WTC11 (cell line): ENCODE measurements at regions not wholly inside any gene's neighbourhood (a gene's known extent, or its start where the extent isn't known, plus 50 kb on each side); places are given as distances from the start of the nearest gene placed in this dataset.
A peak's percentile ranks its signal among the peaks of the same experiment; 100 is the strongest.

ENCODE experiments used
- ATAC-seq: fragments of 200-7000 bp; cut with Tn5 transposase; 2 replicates; pipeline ENCODE4 v1.10.0; 2021; ENCODE audit warnings: mild to moderate bottlenecking, moderate library complexity
- CTCF ChIA-PET: fragments of 300-600 bp; sonication (Branson Sonifier 250); formaldehyde crosslinking; loops from one replicate; lab custom pipeline; 2021; ENCODE audit warnings: antibody characterized with exemption; lab: Charles Lee
- POLR2A ChIA-PET: fragments of 350-600 bp; sonication (Branson Sonifier 250); formaldehyde crosslinking; loops from one replicate; lab custom pipeline; 2021; ENCODE audit warnings: antibody characterized with exemption; lab: Charles Lee
- DNase-seq: peaks from one replicate; pipeline ENCODE4 v3.0.0; 2021; ENCODE audit warnings: low spot score
- H3K27ac Mint-ChIP-seq: 2 replicates; pipeline ENCODE4 v1.8.0; 2021; ENCODE audit warnings: mixed read lengths
- H3K27me3 Mint-ChIP-seq: 2 replicates; pipeline ENCODE4 v1.8.0; 2021; ENCODE audit warnings: low read depth, mild to moderate bottlenecking, moderate library complexity, mixed read lengths
- H3K36me3 Mint-ChIP-seq: 2 replicates; pipeline ENCODE4 v1.8.0; 2021; ENCODE audit warnings: mixed read lengths
- H3K4me1 Mint-ChIP-seq: 2 replicates; pipeline ENCODE4 v1.8.0; 2022; ENCODE audit warnings: mixed read lengths
- H3K4me3 Mint-ChIP-seq: 2 replicates; pipeline ENCODE4 v1.8.0; 2021; ENCODE audit warnings: mild to moderate bottlenecking, moderate library complexity, mixed read lengths
- H3K9me3 Mint-ChIP-seq: 2 replicates; pipeline ENCODE4 v1.8.0; 2021; ENCODE audit warnings: mixed read lengths
- AFF4 ChIP-seq: sonication (generic); formaldehyde crosslinking; IDR thresholded peaks from 2 replicates; pipeline ENCODE4 v1.8.1; 2023; ENCODE audit warnings: mild to moderate bottlenecking, missing genetic modification reagents, borderline replicate concordance
- ATF2 ChIP-seq: sonication (generic); formaldehyde crosslinking; IDR thresholded peaks from 2 replicates; pipeline ENCODE4 v1.8.1; 2022; ENCODE audit warnings: low read depth, missing genetic modification reagents, borderline replicate concordance
- ATF6 ChIP-seq: sonication (generic); formaldehyde crosslinking; IDR thresholded peaks from 2 replicates; pipeline ENCODE4 v1.8.1; 2023; ENCODE audit warnings: mild to moderate bottlenecking, missing genetic modification reagents
- CBFB ChIP-seq: sonication (generic); formaldehyde crosslinking; IDR thresholded peaks from 2 replicates; pipeline ENCODE4 v1.8.1; 2022; ENCODE audit warnings: mild to moderate bottlenecking, low read depth, missing genetic modification reagents
- CREB1 ChIP-seq: sonication (generic); formaldehyde crosslinking; IDR thresholded peaks from 2 replicates; pipeline ENCODE4 v1.8.0; 2023; ENCODE audit warnings: mild to moderate bottlenecking, missing genetic modification reagents
- E2F5 ChIP-seq: sonication (generic); formaldehyde crosslinking; IDR thresholded peaks from 2 replicates; pipeline ENCODE4 v1.8.1; 2022; ENCODE audit warnings: mild to moderate bottlenecking, moderate library complexity, missing genetic modification reagents
- FOXJ3 ChIP-seq: sonication (generic); formaldehyde crosslinking; IDR thresholded peaks from 2 replicates; pipeline ENCODE4 v1.9.0; 2021; ENCODE audit warnings: missing genetic modification reagents, mild to moderate bottlenecking, borderline replicate concordance
- FOXP4 ChIP-seq: sonication (generic); formaldehyde crosslinking; IDR thresholded peaks from 2 replicates; pipeline ENCODE4 v1.8.0; 2022; ENCODE audit warnings: mild to moderate bottlenecking, missing genetic modification reagents
- NR2C2 ChIP-seq: sonication (generic); formaldehyde crosslinking; IDR thresholded peaks from 2 replicates; pipeline ENCODE4 v1.8.0; 2022; ENCODE audit warnings: mild to moderate bottlenecking, missing genetic modification reagents
- PRDM15 ChIP-seq: sonication (generic); formaldehyde crosslinking; IDR thresholded peaks from 2 replicates; pipeline ENCODE4 v1.8.0; 2022; ENCODE audit warnings: missing genetic modification reagents
- ZNF219 ChIP-seq: sonication (generic); formaldehyde crosslinking; IDR thresholded peaks from 2 replicates; pipeline ENCODE4 v1.8.0; 2023; ENCODE audit warnings: missing genetic modification reagents, mild to moderate bottlenecking, borderline replicate concordance
- ZNF232 ChIP-seq: sonication (generic); formaldehyde crosslinking; IDR thresholded peaks from 2 replicates; pipeline ENCODE4 v1.8.0; 2022; ENCODE audit warnings: mild to moderate bottlenecking, missing genetic modification reagents

- no peaks in the 10 kb centered on the region; the same call in 1 of the 2 replicates for H3K27me3 Mint-ChIP-seq
- H3K9me3 Mint-ChIP-seq = peaks cover 5% of the 10 kb centered on the region; the same call in 1 of the 2 replicates
- H3K4me3 Mint-ChIP-seq = no peak overlapping the region
- POLR2A ChIA-PET = no interaction called here
- H3K27ac Mint-ChIP-seq = no peak overlapping the region
- H3K4me1 Mint-ChIP-seq = peaks cover 11% of the 10 kb centered on the region
- H3K36me3 Mint-ChIP-seq = no peaks in the 10 kb centered on the region
- DNase-seq (no peak), ATAC-seq (peak; percentile 75)
- CTCF ChIA-PET = interaction anchor here (0.9 kb wide), 1 partner anchor 8 kb away, joined by 3 read pairs; no protein-coding TSS in a partner anchor
- TF ChIP-seq FOXJ3 (CRISPR knock-in tag) (no peak), ZNF219 (CRISPR knock-in tag) (no peak), E2F5 (CRISPR knock-in tag) (no peak), PRDM15 (CRISPR knock-in tag) (no peak), CREB1 (CRISPR knock-in tag) (no peak), CBFB (CRISPR knock-in tag) (no peak), ATF6 (no peak), ZNF232 (CRISPR knock-in tag) (no peak)
Measured at GRCh38 chr1:58338081-58338480, 208.4 kb downstream of the OMA1 start.

GRCh38 chr1:58333511-58333910 is 213.0 kb downstream of the OMA1 start:
- H3K36me3 Mint-ChIP-seq = no peaks in the 10 kb centered on the region
- no peak overlapping the region for H3K4me3 Mint-ChIP-seq
- no peak for DNase-seq
- no peak overlapping the region for H3K27ac Mint-ChIP-seq
- no peak for TF ChIP-seq NR2C2 (CRISPR knock-in tag)
- TF ChIP-seq AFF4 (CRISPR knock-in tag) = no peak
- TF ChIP-seq FOXP4 = no peak
- TF ChIP-seq ATF2 = no peak
- ChIA-PET POLR2A (no interaction called here), CTCF (no interaction called here)
- H3K4me1 Mint-ChIP-seq = peaks cover 11% of the 10 kb centered on the region
- H3K27me3 Mint-ChIP-seq = no peaks in the 10 kb centered on the region
- ATAC-seq = no peak
- H3K9me3 Mint-ChIP-seq = peaks cover 5% of the 10 kb centered on the region; the same call in 1 of the 2 replicates
